Mesenchymal stem cell (in vitro differentiated cells and primary cell): ENCODE measurements at regions not wholly inside any gene's neighbourhood (a gene's known extent, or its start where the extent isn't known, plus 50 kb on each side); places are given as distances from the start of the nearest gene placed in this dataset.

ENCODE experiments used
- DNase-seq: peaks from one replicate; pipeline ENCODE4 v3.0.0-alpha.2; 2013
- H2AFZ ChIP-seq: one replicate; pipeline ENCODE4 v1.6.1; 2013; ENCODE audit warnings: low read depth, mild to moderate bottlenecking, control low read depth, inconsistent platforms, low read length, moderate library complexity
- H2AK5ac ChIP-seq: 2 replicates; pipeline ENCODE4 v1.6.1; 2013; ENCODE audit warnings: low read length, moderate library complexity, mild to moderate bottlenecking, inconsistent platforms; ENCODE audit not compliant: severe bottlenecking
- H2BK120ac ChIP-seq: one replicate; pipeline ENCODE4 v1.6.1; 2013; ENCODE audit warnings: low read depth, mild to moderate bottlenecking, inconsistent platforms, low read length, moderate library complexity
- H2BK12ac ChIP-seq, 2 experiments: one replicate each; pipeline ENCODE4 v1.6.1; 2013; ENCODE audit warnings: inconsistent platforms in 2 of 2, low read length in 2 of 2, mild to moderate bottlenecking in 2 of 2, moderate library complexity in 2 of 2, control low read depth in 1 of 2
- H2BK15ac ChIP-seq: one replicate; pipeline ENCODE4 v1.6.1; 2013; ENCODE audit warnings: mild to moderate bottlenecking, low read depth, inconsistent platforms; ENCODE audit not compliant: poor library complexity, severe bottlenecking
- H2BK5ac ChIP-seq: 2 replicates; pipeline ENCODE4 v1.6.1; 2013; ENCODE audit warnings: low read depth, mild to moderate bottlenecking, low read length, control low read depth, inconsistent platforms; ENCODE audit not compliant: poor library complexity, severe bottlenecking
- H3K14ac ChIP-seq, 2 experiments: one replicate each; pipeline ENCODE4 v1.6.1; 2013; ENCODE audit warnings: inconsistent platforms in 2 of 2, low read length in 2 of 2, control low read depth in 1 of 2, mild to moderate bottlenecking in 1 of 2, moderate library complexity in 1 of 2
- H3K18ac ChIP-seq, 2 experiments: one replicate each; pipeline ENCODE4 v1.6.1; 2013; ENCODE audit warnings: inconsistent platforms in 2 of 2, low read length in 2 of 2, control low read depth in 1 of 2, low read depth in 1 of 2, mild to moderate bottlenecking in 1 of 2
- H3K23ac ChIP-seq, 2 experiments: one replicate each; pipeline ENCODE4 v1.6.1; 2013; ENCODE audit warnings: inconsistent platforms in 2 of 2, low read length in 2 of 2, mild to moderate bottlenecking in 2 of 2, moderate library complexity in 2 of 2, control low read depth in 1 of 2
- H3K27ac ChIP-seq: 2 replicates; pipeline ENCODE4 v1.5.1; 2013; ENCODE audit warnings: mild to moderate bottlenecking, moderate library complexity, low read length, control low read depth, inconsistent platforms; ENCODE audit not compliant: poor library complexity, severe bottlenecking
- H3K27me3 ChIP-seq, 2 experiments: 2 replicates each; pipeline versions ENCODE4 v1.6.1 to v1.7.0; 2013; ENCODE audit warnings: low read length in 2 of 2, mild to moderate bottlenecking in 2 of 2, moderate library complexity in 2 of 2, control low read depth in 1 of 2, inconsistent platforms in 1 of 2; ENCODE audit not compliant: control insufficient read depth in 1 of 2, insufficient read depth in 1 of 2
- H3K36me3 ChIP-seq, 2 experiments: 2 replicates each; pipeline versions ENCODE4 v1.6.1 to v1.7.0; 2013; ENCODE audit warnings: low read length in 2 of 2, control low read depth in 1 of 2, inconsistent platforms in 1 of 2, low read depth in 1 of 2, mild to moderate bottlenecking in 1 of 2; ENCODE audit not compliant: insufficient read depth in 2 of 2, control insufficient read depth in 1 of 2
- H3K4ac ChIP-seq, 2 experiments: one replicate each; pipeline ENCODE4 v1.6.1; 2013; ENCODE audit warnings: inconsistent platforms in 2 of 2, low read length in 2 of 2, mild to moderate bottlenecking in 2 of 2, moderate library complexity in 2 of 2, control low read depth in 1 of 2, low read depth in 1 of 2
- H3K4me1 ChIP-seq: 2 replicates; pipeline ENCODE4 v1.6.1; 2013; ENCODE audit warnings: low read depth, low read length, control low read depth; ENCODE audit not compliant: control insufficient read depth, insufficient read depth
- H3K4me2 ChIP-seq: 2 replicates; pipeline ENCODE4 v1.6.1; 2013; ENCODE audit warnings: low read length, mild to moderate bottlenecking, inconsistent platforms; ENCODE audit not compliant: poor library complexity, severe bottlenecking
- H3K4me3 ChIP-seq, 2 experiments: 2 replicates each; pipeline versions ENCODE4 v1.5.1 to v1.7.0; 2013; ENCODE audit warnings: low read length in 2 of 2, mild to moderate bottlenecking in 2 of 2, control low read depth in 1 of 2, low read depth in 1 of 2; ENCODE audit not compliant: insufficient read depth in 1 of 2
- H3K79me1 ChIP-seq: replicated peaks from 2 replicates; pipeline ENCODE4 v1.6.1; 2013; ENCODE audit warnings: mild to moderate bottlenecking, control low read depth, low read length, inconsistent platforms; ENCODE audit not compliant: poor library complexity, severe bottlenecking
- H3K9ac ChIP-seq: 2 replicates; pipeline ENCODE4 v1.7.0; 2013; ENCODE audit warnings: mild to moderate bottlenecking, low read length, moderate library complexity
- H3K9me3 ChIP-seq: 2 replicates; pipeline ENCODE4 v1.7.0; 2013; ENCODE audit warnings: mild to moderate bottlenecking, low read length; ENCODE audit not compliant: control insufficient read depth
- H4K8ac ChIP-seq: one replicate; pipeline ENCODE4 v1.6.1; 2013; ENCODE audit warnings: inconsistent platforms, mild to moderate bottlenecking, low read length, moderate library complexity
- H4K91ac ChIP-seq: one replicate; pipeline ENCODE4 v1.6.1; 2013; ENCODE audit warnings: mild to moderate bottlenecking, low read length, inconsistent platforms
- WGBS: methylation state at CpG from one replicate; pipeline ENCODE4 v1.1.7; 2013; ENCODE audit warnings: mixed read lengths; 5-methylcytosine and 5-hydroxymethylcytosine counted together

DNA sequence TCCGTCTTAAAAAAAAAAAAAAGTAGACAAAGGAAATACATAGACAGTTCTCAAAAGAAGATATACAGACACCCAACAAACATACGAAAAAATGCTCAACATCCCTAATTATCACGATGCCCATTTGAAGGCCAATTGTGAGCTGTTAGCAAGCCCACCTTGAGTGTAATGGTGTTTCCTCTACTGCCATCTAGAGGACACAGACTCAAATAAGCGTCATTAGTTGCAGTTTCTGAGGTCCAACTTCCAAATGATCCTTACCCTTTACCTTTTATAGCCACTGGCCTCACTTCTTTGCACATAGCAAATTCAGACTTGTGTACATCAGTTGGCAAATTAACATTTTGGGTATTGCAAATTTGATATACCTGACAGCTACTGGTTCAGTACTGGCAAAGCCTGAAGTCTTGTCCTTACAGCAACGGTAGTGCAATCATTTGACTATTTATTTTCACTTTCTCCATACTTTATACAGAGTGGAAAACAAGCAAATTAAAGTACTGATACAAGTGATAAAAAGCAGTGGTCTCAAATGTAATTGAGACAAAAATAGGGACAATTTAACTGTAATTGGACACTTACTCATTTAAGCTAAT, 536.3 kb upstream of the EEF2KMT start:
- no peaks in the 10 kb centered on the region for H3K36me3 ChIP-seq
- H2BK5ac ChIP-seq: no peak overlapping the region
- no peak overlapping the region for H3K18ac ChIP-seq
- no peaks in the 10 kb centered on the region for H3K27me3 ChIP-seq
- no peak overlapping the region for H3K27ac ChIP-seq
- no peaks in the 10 kb centered on the region for H3K4me1 ChIP-seq
- no peaks in the 10 kb centered on the region for H3K9me3 ChIP-seq
- H2BK120ac ChIP-seq: no peak overlapping the region
- H4K91ac ChIP-seq: no peak overlapping the region
- H3K4me2 ChIP-seq: no peak overlapping the region
- DNase-seq: no peak
- H3K4ac ChIP-seq: no peak overlapping the region
- no peak overlapping the region for H3K9ac ChIP-seq
- no peak overlapping the region for H2BK12ac ChIP-seq
- no peak overlapping the region for H3K23ac ChIP-seq
- H2AFZ ChIP-seq: no peak overlapping the region
- H3K14ac ChIP-seq: no peak overlapping the region
- H4K8ac ChIP-seq: no peak overlapping the region
- H2AK5ac ChIP-seq: no peak overlapping the region
- 39% methylated on average over 3 of the region's 5 CpGs for WGBS
- H3K79me1 ChIP-seq: no peaks in the 10 kb centered on the region
- H2BK15ac ChIP-seq: no peak overlapping the region
- no peak overlapping the region for H3K4me3 ChIP-seq

DNA sequence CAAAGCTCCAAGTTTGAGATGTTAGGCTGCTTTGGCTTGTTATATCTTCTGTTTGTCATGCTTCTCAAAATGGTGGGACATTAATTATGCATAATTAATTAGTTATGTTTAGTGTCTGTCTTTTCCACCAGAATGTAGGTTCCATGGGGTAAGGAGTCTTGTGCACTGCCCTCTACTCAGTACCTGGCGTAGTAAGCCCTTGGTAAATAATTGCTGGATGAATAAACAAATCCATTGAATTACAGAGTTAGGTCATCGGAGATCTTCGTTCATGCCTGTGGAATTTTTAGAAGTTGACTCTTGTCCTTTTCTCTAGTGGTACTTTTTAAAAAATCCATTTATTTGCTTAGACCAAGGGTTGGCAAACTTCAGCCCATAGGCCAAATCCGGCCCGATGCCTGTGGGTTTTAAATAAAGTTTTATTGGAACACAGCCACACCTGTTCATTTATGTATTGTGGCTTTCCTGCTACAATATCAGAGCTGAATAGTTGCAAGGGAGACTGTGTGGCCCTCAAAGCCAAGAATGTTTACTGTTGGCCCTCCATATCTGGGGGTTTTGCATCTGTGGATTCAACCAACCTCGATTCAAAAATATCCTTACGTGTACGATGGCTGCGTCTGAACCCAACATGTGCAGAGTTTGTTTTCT, 524.8 kb upstream of the EEF2KMT start:
- no peaks in the 10 kb centered on the region for H3K4me1 ChIP-seq
- no peak overlapping the region for H3K9ac ChIP-seq
- H4K91ac ChIP-seq: no peak overlapping the region
- no peak overlapping the region for H3K14ac ChIP-seq
- 83% methylated on average over 9 of the region's 9 CpGs for WGBS
- H2BK5ac ChIP-seq: no peak overlapping the region
- H2AFZ ChIP-seq: no peak overlapping the region
- H3K79me1 ChIP-seq: no peaks in the 10 kb centered on the region
- H2BK12ac ChIP-seq: no peak overlapping the region
- no peak overlapping the region for H2AK5ac ChIP-seq
- no peak overlapping the region for H2BK120ac ChIP-seq
- no peak for DNase-seq
- H3K9me3 ChIP-seq: peaks cover 2% of the 10 kb centered on the region
- H3K4me3 ChIP-seq: no peak overlapping the region
- no peaks in the 10 kb centered on the region for H3K36me3 ChIP-seq
- H3K4ac ChIP-seq: no peak overlapping the region
- H4K8ac ChIP-seq: no peak overlapping the region
- no peak overlapping the region for H3K23ac ChIP-seq
- H3K18ac ChIP-seq: no peak overlapping the region
- H3K27ac ChIP-seq: no peak overlapping the region
- H2BK15ac ChIP-seq: no peak overlapping the region
- no peak overlapping the region for H3K4me2 ChIP-seq
- no peaks in the 10 kb centered on the region for H3K27me3 ChIP-seq

DNA sequence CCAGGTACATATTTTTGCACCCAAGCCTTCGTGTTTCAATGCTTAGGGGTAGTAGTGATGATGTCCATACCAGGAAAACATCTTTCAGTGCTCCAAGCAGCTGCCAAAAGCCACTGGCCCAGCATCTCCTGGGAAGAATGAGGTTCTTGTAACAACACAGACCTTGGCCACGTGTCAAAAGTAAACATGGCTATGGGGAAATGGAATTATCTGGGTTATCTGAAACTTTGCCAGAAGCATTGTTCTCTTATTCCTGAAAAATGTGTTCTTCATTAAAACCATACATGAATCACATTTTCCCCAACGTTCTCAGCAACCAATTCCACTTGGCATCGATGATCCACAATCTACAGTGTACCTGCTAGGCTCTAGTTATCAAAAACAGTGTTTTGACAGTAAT, 524.2 kb upstream of the EEF2KMT start:
- Histone ChIP-seq H2BK12ac (no peak overlapping the region), H3K18ac (no peak overlapping the region), H3K9ac (no peak overlapping the region), H3K14ac (no peak overlapping the region), H4K8ac (no peak overlapping the region), H3K79me1 (no peaks in the 10 kb centered on the region), H3K27ac (no peak overlapping the region), H4K91ac (no peak overlapping the region), H3K9me3 (no peaks in the 10 kb centered on the region), H3K36me3 (no peaks in the 10 kb centered on the region), H2BK120ac (no peak overlapping the region), H3K23ac (no peak overlapping the region), H3K4me2 (no peak overlapping the region), H3K4me1 (no peaks in the 10 kb centered on the region), H3K4me3 (no peak overlapping the region), H3K4ac (no peak overlapping the region), H2BK15ac (no peak overlapping the region), H2BK5ac (no peak overlapping the region), H3K27me3 (no peaks in the 10 kb centered on the region), H2AFZ (no peak overlapping the region), H2AK5ac (no peak overlapping the region)
- 43% methylated on average over 3 of the region's 4 CpGs for WGBS
- no peak for DNase-seq

DNA sequence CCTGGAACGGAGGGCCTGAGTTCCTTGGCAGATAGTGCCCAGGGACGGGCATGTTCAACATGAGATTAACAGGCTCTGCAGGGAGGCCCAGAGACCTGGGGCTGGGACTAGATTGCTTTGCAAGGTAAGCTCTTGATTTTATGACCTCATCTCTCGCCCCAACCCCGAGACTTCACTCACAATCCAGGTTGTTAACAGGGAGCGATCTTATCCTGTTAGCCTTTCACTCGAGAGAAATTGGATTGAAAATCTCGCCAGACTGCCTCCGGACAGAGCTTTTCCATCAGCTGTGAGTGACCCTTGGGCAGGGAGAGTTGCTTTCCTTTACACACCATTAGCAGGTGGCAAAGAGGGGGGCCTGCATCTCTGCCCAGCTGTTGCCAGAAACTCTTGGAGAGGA, 521.7 kb upstream of the EEF2KMT start:
- no peaks in the 10 kb centered on the region for H3K36me3 ChIP-seq
- no peak overlapping the region for H4K91ac ChIP-seq
- no peak overlapping the region for H3K18ac ChIP-seq
- no peak overlapping the region for H2BK12ac ChIP-seq
- no peak overlapping the region for H3K4me3 ChIP-seq
- no peak overlapping the region for H4K8ac ChIP-seq
- no peak overlapping the region for H2BK120ac ChIP-seq
- no peaks in the 10 kb centered on the region for H3K27me3 ChIP-seq
- 80% methylated on average over 8 of the region's 8 CpGs for WGBS
- H3K79me1 ChIP-seq: no peaks in the 10 kb centered on the region
- no peak overlapping the region for H3K9ac ChIP-seq
- no peak overlapping the region for H2AK5ac ChIP-seq
- no peak for DNase-seq
- H3K9me3 ChIP-seq: no peaks in the 10 kb centered on the region
- H2AFZ ChIP-seq: no peak overlapping the region
- H3K4me2 ChIP-seq: no peak overlapping the region
- no peak overlapping the region for H3K14ac ChIP-seq
- H2BK5ac ChIP-seq: no peak overlapping the region
- no peaks in the 10 kb centered on the region for H3K4me1 ChIP-seq
- H3K27ac ChIP-seq: no peak overlapping the region
- no peak overlapping the region for H3K4ac ChIP-seq
- H3K23ac ChIP-seq: no peak overlapping the region
- no peak overlapping the region for H2BK15ac ChIP-seq
